CD4-positive, alpha-beta T cell treated with Interleukin-1 beta for 1 hour (primary cell): ENCODE measurements at regions not wholly inside any gene's neighbourhood (a gene's known extent, or its start where the extent isn't known, plus 50 kb on each side); places are given as distances from the start of the nearest gene placed in this dataset.

Experiments
- DNase-seq, 2 donors: peaks; one replicate each; pipeline ENCODE4 v3.0.0-alpha.2; 2020 to 2022

GRCh38 chr2:46829231-46829995, 86.2 kb downstream of the MCFD2 start:
- no peak for DNase-seq

GRCh38 chr2:46828491-46829230, 86.9 kb downstream of the MCFD2 start:
- DNase-seq, result no peak

- DNase-seq, result no peak
Measured at GRCh38 chr2:46828135-46828438, 87.5 kb downstream of the MCFD2 start.

GRCh38 chr2:46827274-46828134, 88.1 kb downstream of the MCFD2 start:
- no peak for DNase-seq

- no peak for DNase-seq
Measured at GRCh38 chr2:46826569-46827245, 88.9 kb downstream of the MCFD2 start.

- DNase-seq, result no peak
Measured at GRCh38 chr2:46825939-46826568, 89.6 kb downstream of the MCFD2 start.

- no peak for DNase-seq
Measured at GRCh38 chr2:46825231-46825938, 90.2 kb downstream of the MCFD2 start.

GRCh38 chr2:46824611-46825010, 91.0 kb downstream of the MCFD2 start:
- DNase-seq, result no peak

GRCh38 chr2:46821600-46821999, 94.0 kb downstream of the MCFD2 start:
- no peak for DNase-seq

- DNase-seq, result no peak
Measured at GRCh38 chr2:46818819-46819218, 96.8 kb downstream of the MCFD2 start.

- no peak for DNase-seq
Measured at GRCh38 chr2:46818141-46818621, 97.4 kb downstream of the MCFD2 start.

- DNase-seq, result no peak
Measured at GRCh38 chr2:46816846-46817726, 98.5 kb downstream of the MCFD2 start.

GRCh38 chr2:46816151-46816845, 99.3 kb downstream of the MCFD2 start:
- DNase-seq, result no peak

GRCh38 chr2:46815121-46815802, 100.3 kb downstream of the MCFD2 start:
- DNase-seq, result no peak

- DNase-seq, result no peak
Measured at GRCh38 chr2:46814160-46814961, 101.2 kb downstream of the MCFD2 start.

GRCh38 chr2:46813680-46814079, 101.9 kb downstream of the MCFD2 start:
- no peak for DNase-seq

GRCh38 chr2:46813020-46813415, 102.6 kb downstream of the MCFD2 start:
- no peak for DNase-seq
